DOHH2 (cell line): ENCODE measurements at regions not wholly inside any gene's neighbourhood (a gene's known extent, or its start where the extent isn't known, plus 50 kb on each side); places are given as distances from the start of the nearest gene placed in this dataset.

ENCODE experiments used
- H3F3A ChIP-seq: fragments of 200-600 bp; sonication (generic), shearing (Covaris generic); 2 replicates; pipeline ENCODE4 v1.6.0; 2016; ENCODE audit warnings: antibody characterized with exemption, mild to moderate bottlenecking; ENCODE audit not compliant: control insufficient read depth, insufficient read depth
- H3K27ac ChIP-seq: fragments of 200-600 bp; sonication (generic); 2 replicates; pipeline ENCODE4 v1.5.1; 2014; ENCODE audit warnings: low read depth, mild to moderate bottlenecking, low read length, moderate library complexity
- H3K27me3 ChIP-seq: fragments of 200-600 bp; sonication (generic); 2 replicates; pipeline ENCODE4 v1.6.1; 2014; ENCODE audit warnings: mild to moderate bottlenecking, low read length, mixed read lengths; ENCODE audit not compliant: control insufficient read depth
- H3K36me3 ChIP-seq: fragments of 200-600 bp; sonication (generic); 2 replicates; pipeline ENCODE4 v1.6.1; 2014; ENCODE audit warnings: mild to moderate bottlenecking, low read length, moderate library complexity, mixed read lengths; ENCODE audit not compliant: control insufficient read depth
- H3K4me1 ChIP-seq: fragments of 200-600 bp; sonication (generic); 2 replicates; pipeline ENCODE4 v1.6.1; 2014; ENCODE audit warnings: mild to moderate bottlenecking, low read length, mixed read lengths; ENCODE audit not compliant: control insufficient read depth
- H3K4me2 ChIP-seq: fragments of 200-600 bp; sonication (generic); 2 replicates; pipeline ENCODE4 v1.6.0; 2014; ENCODE audit warnings: mild to moderate bottlenecking, low read length, moderate library complexity
- H3K4me3 ChIP-seq: fragments of 200-600 bp; sonication (generic); 2 replicates; pipeline ENCODE4 v1.5.1; 2014; ENCODE audit warnings: mild to moderate bottlenecking, low read length, mixed read lengths
- H3K79me2 ChIP-seq: fragments of 200-600 bp; sonication (generic); 2 replicates; pipeline ENCODE4 v1.6.1; 2014; ENCODE audit warnings: mild to moderate bottlenecking, low read length, mixed read lengths; ENCODE audit not compliant: control insufficient read depth
- H3K9me2 ChIP-seq: fragments of 200-600 bp; sonication (generic); replicated peaks from 2 replicates; pipeline ENCODE4 v1.6.1; 2014; ENCODE audit warnings: mild to moderate bottlenecking, low read length, mixed read lengths; ENCODE audit not compliant: control insufficient read depth
- H3K9me3 ChIP-seq: fragments of 200-600 bp; sonication (generic); 2 replicates; pipeline ENCODE4 v1.6.1; 2014; ENCODE audit warnings: antibody characterized with exemption, low read length, mixed read lengths; ENCODE audit not compliant: control insufficient read depth, insufficient read depth
- H4K20me1 ChIP-seq: fragments of 200-600 bp; sonication (generic); 2 replicates; pipeline ENCODE4 v1.6.0; 2014; ENCODE audit warnings: low read depth, mild to moderate bottlenecking, antibody characterized with exemption, low read length, moderate library complexity; ENCODE audit not compliant: control insufficient read depth, insufficient read depth
- CTCF ChIP-seq: fragments of 200-600 bp; sonication (generic); IDR thresholded peaks from one replicate; pipeline ENCODE4 v1.5.1; 2014; ENCODE audit warnings: antibody characterized with exemption, mild to moderate bottlenecking, low read depth, low read length; ENCODE audit not compliant: poor library complexity, severe bottlenecking
- EZH2phosphoT487 ChIP-seq: fragments of 200-600 bp; sonication (generic); IDR thresholded peaks from 2 replicates; pipeline ENCODE4 v1.6.1; 2017; ENCODE audit warnings: borderline replicate concordance, mild to moderate bottlenecking, antibody characterized with exemption, low read length, moderate library complexity, mixed read lengths

- H3K27me3 ChIP-seq, result 0 out of 2 replicates have a peak, but pooled peaks cover 3% of the 10 kb centered on the region
- H3K4me3 ChIP-seq, result no peak overlapping the region
Measured at GRCh38 chr14:30375296-30375892, 183.6 kb upstream of the G2E3 start.

GRCh38 chr14:30381861-30382480, 177.0 kb upstream of the G2E3 start:
- no peaks in the 10 kb centered on the region for H3K27me3 ChIP-seq
- H3K9me3 ChIP-seq, result no peaks in the 10 kb centered on the region
- no peaks in the 10 kb centered on the region for H3K36me3 ChIP-seq
- TF ChIP-seq EZH2phosphoT487, result no peak
- TF ChIP-seq CTCF, result no peak
- no peak overlapping the region for H3K4me3 ChIP-seq
- H3K27ac ChIP-seq, result no peak overlapping the region
- H3F3A ChIP-seq, result no peaks in the 10 kb centered on the region
- no peaks in the 10 kb centered on the region for H4K20me1 ChIP-seq
- H3K4me1 ChIP-seq, result no peaks in the 10 kb centered on the region
- H3K79me2 ChIP-seq, result no peaks in the 10 kb centered on the region
- H3K4me2 ChIP-seq, result no peak overlapping the region
- no peaks in the 10 kb centered on the region for H3K9me2 ChIP-seq

More at GRCh38 chr14:30375296-30375892, 183.6 kb upstream of the G2E3 start:
- H3K27ac ChIP-seq, result no peak overlapping the region
- H4K20me1 ChIP-seq, result no peaks in the 10 kb centered on the region
- H3F3A ChIP-seq, result no peaks in the 10 kb centered on the region
- no peaks in the 10 kb centered on the region for H3K36me3 ChIP-seq
- TF ChIP-seq EZH2phosphoT487, result no peak
- peak; percentile 75 for TF ChIP-seq CTCF
- no peaks in the 10 kb centered on the region for H3K9me2 ChIP-seq
- H3K79me2 ChIP-seq, result no peaks in the 10 kb centered on the region
- no peak overlapping the region for H3K4me2 ChIP-seq
- H3K9me3 ChIP-seq, result no peaks in the 10 kb centered on the region
- H3K4me1 ChIP-seq, result no peaks in the 10 kb centered on the region

GRCh38 chr14:30385925-30386324, 173.0 kb upstream of the G2E3 start:
- Histone ChIP-seq H3K9me3 (no peaks in the 10 kb centered on the region), H4K20me1 (no peaks in the 10 kb centered on the region), H3K27ac (no peak overlapping the region), H3K27me3 (no peaks in the 10 kb centered on the region), H3K4me2 (no peak overlapping the region), H3K4me3 (no peak overlapping the region), H3K4me1 (no peaks in the 10 kb centered on the region), H3K79me2 (no peaks in the 10 kb centered on the region), H3K9me2 (no peaks in the 10 kb centered on the region), H3K36me3 (no peaks in the 10 kb centered on the region), H3F3A (no peaks in the 10 kb centered on the region)
- TF ChIP-seq CTCF (no peak), EZH2phosphoT487 (no peak)
